Activated CD8-positive, alpha-beta memory T cell treated with anti-CD3 and anti-CD28 coated beads for 1 hour (primary cell): ENCODE measurements at regions not wholly inside any gene's neighbourhood (a gene's known extent, or its start where the extent isn't known, plus 50 kb on each side); places are given as distances from the start of the nearest gene placed in this dataset.

Source experiments
- DNase-seq, 2 donors: peaks; one replicate each; pipeline ENCODE4 v3.0.0-alpha.2; 2020; ENCODE audit warnings: low read depth in 1 of 2; ENCODE audit errors: extremely low read depth in 1 of 2

DNA sequence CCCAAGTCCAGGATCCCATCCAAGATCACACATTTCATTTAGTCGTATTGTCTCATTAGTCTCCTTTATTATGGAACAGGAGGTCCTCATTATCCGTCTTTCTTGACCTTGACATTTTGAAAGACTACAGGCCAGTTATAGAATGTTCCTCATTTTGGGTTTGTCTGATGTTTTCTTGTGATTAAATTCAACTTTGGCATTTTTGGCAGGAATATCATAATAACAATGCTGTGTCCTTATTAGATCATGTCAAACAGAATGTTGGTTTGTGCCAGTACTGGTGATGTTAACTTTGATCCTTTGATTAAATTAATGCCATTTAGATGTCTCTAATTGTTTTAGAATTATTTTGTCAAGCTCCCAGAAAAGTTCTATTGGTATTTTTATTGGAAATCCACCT is 106.5 kb upstream of the FRY start:
- no peak for DNase-seq

DNA sequence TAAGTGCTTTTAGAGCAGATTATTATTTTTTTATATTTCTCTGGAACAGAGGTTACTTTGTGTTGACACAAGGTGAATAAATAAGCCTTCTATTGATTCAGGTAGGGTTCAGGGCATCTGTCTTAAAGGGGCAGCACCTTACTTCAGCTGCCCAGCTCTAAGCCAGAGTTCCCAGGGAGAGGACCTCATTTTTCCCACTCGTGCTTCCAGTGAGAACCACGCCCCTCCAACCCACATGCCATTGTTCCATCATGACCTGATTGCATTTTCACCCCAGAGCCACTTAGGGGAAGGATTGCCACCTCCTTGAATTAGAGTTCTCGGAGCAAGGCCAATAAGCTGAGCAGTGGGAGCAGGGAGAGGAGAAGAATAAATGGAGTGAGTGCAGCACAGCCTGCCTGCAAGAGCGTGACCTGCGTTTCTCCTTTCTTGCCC is 104.3 kb upstream of the FRY start:
- DNase-seq, result no peak

GRCh38 chr13:31929031-31929770 is 102.4 kb upstream of the FRY start:
- no peak for DNase-seq

DNA sequence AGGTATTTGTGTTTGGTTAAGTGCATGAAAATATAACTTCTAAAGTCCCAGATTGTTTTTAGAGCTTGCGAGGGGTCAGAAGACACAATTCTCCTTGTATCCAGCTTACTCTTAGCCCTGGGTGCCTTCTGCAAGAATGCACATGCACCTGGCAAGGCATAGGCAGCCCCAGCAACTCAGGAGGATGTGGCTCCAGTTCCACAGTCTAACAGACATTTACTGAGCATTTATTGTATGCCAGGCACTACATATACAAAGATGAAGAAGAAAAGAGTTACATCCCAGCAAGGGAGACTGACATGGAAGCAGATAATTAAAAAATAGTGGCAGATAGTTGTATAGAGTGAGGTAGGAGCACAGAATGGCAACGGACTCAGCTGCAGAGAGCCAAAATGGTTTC is 101.1 kb upstream of the FRY start:
- DNase-seq, result no peak

DNA sequence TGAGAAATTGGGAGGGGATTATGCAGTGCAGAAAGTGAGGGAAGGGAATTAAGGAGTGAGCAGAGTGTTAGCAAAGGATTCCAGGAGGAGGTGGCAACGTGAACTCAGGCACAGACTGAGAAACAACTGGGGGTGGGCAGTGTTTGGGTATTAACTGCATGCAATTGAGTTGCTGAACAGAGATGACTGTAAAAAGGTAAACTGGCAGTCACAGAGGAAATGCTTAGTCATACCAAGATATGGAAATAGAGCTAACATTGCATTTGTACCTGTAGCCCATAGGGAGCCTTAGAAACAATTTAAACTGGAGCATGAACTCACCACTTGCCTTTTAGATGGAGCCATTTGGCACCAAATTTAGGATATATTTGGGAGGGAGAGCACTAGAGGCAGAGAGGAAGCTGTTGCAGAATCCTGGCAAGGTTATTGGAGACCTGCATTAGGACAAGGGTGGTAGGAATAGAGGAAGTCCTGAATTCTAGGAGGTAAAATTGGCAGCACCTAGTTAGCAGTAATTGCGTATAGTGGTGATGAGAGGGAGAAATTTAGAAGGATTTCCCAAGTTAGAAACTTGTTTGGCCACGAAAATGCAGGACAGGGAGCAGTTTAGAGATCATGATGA is 100.6 kb upstream of the FRY start:
- DNase-seq, result no peak

DNA sequence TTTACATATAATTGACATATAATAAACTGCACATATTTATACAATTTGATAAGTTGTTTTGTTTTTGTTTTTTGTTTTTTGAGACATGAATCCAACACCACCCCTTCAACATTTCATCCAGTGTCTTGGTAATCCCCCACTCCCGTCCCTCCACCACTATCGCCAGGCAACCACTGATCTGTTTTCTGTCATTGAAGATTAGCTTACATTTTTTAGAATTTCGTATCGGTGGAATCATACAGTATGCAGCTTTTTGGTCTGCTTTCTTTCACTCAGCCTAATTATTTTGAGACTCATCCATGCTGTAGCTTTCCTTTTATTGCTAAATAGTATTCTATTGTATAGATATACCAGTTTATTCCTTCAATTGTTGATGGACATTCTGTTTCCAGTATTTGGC is 94.1 kb upstream of the FRY start:
- DNase-seq, result no peak

- DNase-seq, result no peak
These were observed 91.5 kb upstream of the FRY start for GRCh38 chr13:31940076-31940475.

GRCh38 chr13:31943591-31943990 is 88.0 kb upstream of the FRY start:
- no peak for DNase-seq

- no peak for DNase-seq
These were observed 87.1 kb upstream of the FRY start for GRCh38 chr13:31944262-31945160.

DNA sequence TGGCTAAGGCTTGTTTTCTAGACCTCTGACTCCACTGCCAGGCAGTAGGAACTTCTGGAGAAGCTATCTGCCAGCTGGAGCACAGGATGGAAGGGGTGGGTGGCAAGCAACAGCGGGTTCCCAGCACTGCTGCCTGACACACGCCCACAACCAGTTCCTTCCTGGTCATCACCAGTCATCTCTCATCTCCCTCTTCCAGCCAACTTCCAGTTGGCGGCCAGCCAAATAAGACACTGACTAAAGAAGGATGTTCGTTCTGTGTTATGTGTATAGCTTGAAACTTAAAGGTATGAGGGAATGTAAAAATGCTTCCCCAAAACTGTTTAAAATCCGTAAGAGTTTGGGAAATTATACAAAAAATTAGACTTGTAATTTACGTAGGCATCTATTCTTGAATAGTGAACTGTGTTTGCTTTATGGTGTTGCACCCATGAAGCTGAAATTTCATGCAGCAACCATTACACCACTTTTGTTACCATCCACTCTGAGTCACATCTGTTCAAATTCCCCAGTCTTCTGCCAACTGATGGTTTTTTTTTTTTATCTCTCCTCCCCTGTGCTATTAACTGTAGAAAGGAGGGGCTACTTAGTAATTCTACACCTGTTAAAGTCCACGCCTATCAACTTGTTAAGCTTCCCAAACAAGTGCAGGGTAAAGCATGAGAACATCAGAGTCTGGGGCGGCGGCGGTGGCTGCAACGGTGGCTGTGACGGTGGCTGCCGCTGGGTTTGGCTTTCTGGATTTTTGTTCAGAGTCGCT is 86.2 kb upstream of the FRY start:
- no peak for DNase-seq

DNA sequence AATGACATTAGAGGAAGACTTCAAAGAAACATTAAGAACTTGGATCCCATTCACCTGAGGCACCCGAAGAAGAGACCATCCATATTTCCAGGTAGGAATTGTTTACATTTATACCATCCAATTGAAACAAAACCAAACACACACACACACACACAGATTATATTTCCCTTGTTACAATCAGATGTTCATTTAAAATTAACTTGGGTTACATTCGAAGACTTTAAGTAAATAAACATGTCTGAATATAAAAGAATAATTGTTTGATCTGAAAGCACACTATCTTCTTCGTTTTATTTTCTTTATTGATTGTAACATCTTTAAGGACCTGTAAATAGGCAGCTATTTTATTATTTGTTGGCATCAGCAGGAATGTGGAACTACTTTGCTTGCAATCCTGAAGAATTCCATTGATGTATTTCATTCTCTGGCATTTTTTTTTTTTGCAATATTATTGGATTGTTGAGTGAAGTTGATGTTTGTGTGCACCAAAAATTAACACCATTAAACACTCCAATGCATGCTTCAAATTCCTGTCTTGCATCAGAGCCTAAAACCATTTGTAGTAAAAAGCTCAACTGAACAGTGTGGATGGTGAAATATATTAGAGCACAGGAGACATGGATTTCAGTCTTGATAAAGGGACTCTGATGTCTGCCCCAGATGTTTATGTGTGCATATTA is 85.3 kb upstream of the FRY start:
- DNase-seq, result no peak

- no peak for DNase-seq
These were observed 84.5 kb upstream of the FRY start for GRCh38 chr13:31947105-31947504.

DNA sequence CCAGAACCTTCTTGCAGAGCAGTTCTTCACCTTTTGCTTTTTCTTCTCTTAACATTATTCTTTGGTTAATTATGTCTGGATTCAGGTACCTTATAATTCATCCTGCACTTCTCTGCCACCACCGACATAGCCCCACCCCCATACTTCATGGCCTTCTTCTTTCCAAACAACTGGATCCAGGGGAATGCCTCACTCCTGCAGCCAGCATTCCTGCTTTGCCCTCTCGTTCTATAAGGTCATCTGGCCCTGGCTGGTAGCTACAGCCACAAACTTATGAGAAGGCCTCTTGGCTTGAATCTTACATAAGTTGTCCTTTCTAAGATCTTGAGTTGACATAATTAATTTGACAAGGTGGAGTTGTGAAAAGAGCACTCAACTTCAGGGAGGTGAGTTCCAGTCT is 84.1 kb upstream of the FRY start:
- DNase-seq, result no peak

GRCh38 chr13:31949486-31949885 is 82.1 kb upstream of the FRY start:
- DNase-seq, result no peak

DNA sequence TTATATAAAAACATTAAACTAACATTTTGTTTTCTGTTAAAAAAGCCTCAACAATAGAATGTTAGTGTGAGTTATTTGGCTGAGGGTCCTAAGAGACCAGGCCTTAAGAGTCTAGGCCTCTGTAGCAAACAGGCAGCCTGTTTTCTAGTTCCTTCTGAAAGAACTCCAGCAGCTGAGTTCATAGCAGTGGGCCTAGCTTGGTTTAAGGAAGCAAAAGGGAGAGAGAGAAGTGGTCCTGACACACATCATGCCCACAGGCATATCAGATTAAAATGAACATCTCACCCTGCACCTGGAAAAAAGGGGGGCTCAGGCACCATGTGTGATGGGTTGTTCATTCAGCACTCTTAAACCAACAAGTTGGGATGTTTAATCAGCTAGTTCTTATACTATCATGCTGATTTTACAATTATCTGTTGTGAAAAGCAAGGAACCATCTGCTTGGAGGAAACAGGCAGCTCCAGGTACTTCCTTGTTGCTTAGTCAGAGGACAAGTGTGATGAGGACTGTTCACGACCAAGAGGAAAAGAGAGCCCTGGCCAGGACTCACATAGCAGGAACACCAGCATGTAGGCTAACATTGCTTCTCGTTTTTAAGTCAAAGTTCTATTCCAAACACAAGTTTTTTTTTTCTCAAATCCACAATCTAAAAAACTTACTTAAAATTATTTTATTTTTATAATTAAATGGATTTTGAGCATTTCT is 81.3 kb upstream of the FRY start:
- no peak for DNase-seq

DNA sequence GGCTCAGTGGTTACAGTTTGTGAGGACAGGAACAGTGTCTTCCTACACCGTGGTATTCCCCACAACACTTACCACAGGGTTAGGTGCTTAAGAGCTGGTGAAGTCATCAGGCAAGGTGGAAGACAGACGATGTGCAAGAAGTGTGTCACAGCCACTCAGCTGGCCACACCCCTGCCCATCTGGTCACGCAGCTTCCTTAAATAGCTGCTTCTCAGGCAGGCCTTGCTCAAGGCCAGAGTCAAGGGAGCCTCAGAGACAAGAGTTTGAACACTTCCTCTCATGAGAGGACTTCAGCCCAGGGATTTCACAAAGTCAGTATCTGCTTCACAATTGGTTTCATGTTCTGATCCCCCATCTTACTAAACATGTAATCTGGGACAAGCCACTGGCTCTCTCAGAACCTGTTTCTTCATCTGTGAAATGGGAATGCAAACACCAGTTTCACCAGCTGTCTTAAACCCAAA is 80.3 kb upstream of the FRY start:
- no peak for DNase-seq

- DNase-seq, result no peak
These were observed 78.8 kb upstream of the FRY start for GRCh38 chr13:31952641-31953380.

GRCh38 chr13:31955101-31955500 is 76.5 kb upstream of the FRY start:
- no peak for DNase-seq

- DNase-seq, result no peak
These were observed 75.8 kb upstream of the FRY start for GRCh38 chr13:31955741-31956140.
